ENCODE measurements at regions not wholly inside any gene's neighbourhood (a gene's known extent, or its start where the extent isn't known, plus 50 kb on each side); places are given as distances from the start of the nearest gene placed in this dataset.

DNA sequence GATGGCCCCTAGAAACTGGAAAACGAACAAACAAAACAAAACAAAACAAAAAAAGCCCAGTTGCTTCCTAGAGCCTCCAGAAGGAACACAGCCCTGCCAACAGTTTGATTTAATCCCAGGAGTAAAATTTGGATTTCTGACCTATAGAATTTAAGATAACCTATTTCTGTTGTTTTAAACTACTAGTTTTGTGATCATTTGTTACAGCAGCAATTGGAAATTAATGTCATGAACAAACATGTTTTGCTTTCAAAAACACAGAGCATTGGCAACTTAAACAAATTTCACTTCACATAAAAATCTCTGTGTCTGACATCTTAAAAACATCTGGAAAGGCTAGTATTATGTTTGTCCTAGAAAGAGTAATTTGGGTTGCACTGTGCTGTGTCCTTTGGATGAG is 437.3 kb downstream of the METTL15 start:
- no peak for TF ChIP-seq EZH2 (IDR thresholded peaks at IDR 0.05; ENCODE audit: borderline replicate concordance, low read depth, low read length, severe bottlenecking)
- TF ChIP-seq, protein P1, sequence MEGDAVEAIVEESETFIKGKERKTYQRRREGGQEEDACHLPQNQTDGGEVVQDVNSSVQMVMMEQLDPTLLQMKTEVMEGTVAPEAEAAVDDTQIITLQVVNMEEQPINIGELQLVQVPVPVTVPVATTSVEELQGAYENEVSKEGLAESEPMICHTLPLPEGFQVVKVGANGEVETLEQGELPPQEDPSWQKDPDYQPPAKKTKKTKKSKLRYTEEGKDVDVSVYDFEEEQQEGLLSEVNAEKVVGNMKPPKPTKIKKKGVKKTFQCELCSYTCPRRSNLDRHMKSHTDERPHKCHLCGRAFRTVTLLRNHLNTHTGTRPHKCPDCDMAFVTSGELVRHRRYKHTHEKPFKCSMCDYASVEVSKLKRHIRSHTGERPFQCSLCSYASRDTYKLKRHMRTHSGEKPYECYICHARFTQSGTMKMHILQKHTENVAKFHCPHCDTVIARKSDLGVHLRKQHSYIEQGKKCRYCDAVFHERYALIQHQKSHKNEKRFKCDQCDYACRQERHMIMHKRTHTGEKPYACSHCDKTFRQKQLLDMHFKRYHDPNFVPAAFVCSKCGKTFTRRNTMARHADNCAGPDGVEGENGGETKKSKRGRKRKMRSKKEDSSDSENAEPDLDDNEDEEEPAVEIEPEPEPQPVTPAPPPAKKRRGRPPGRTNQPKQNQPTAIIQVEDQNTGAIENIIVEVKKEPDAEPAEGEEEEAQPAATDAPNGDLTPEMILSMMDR (IDR thresholded peaks at IDR 0.05; ENCODE audit: borderline replicate concordance, extremely low read depth, low read length, poor library complexity, severe bottlenecking): no peak

Measured in DND-41 (cell line).